ENCODE measurements at regions not wholly inside any gene's neighbourhood (a gene's known extent, or its start where the extent isn't known, plus 50 kb on each side); places are given as distances from the start of the nearest gene placed in this dataset.

DNA sequence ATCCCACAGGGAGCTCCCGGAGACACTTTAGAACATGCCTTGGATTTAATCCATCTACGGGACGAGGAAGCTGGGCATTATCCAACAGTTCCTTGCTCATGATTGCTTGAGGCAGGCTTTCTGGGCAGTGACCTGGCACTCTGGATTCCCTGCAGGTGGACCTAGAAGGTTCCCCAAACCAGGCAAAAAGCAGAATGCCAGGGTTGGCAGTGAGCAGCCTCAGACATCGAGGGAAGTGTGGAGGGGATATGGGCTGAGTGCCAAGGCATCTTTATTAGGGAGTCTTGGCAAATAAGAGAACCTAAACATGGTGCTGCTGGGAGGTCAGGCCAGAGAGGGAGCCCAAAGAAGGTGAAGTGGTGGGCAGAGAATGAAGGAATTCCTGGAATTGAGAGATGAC, 158.5 kb downstream of the CD83 start:
- Histone ChIP-seq H4K20me1 (ENCODE audit: insufficient read depth, low read length) (no peaks in the 10 kb centered on the region), H2AFZ (ENCODE audit: low read length) (no peak overlapping the region), H3K36me3 (replicated peaks in 1 of 2; ENCODE audit: control insufficient read depth in 1 of 2, insufficient read depth in 2 of 2, low read length in 2 of 2) (no peaks in the 10 kb centered on the region), H3K4me1 (ENCODE audit: insufficient read depth, low read length) (no peaks in the 10 kb centered on the region), H3K27me3 (ENCODE audit: control insufficient read depth in 1 of 2, insufficient read depth in 2 of 2, low read length in 2 of 2) (no peaks in the 10 kb centered on the region; a peak in 1 of 5 replicates), H3K79me2 (ENCODE audit: insufficient read depth, low read length) (no peaks in the 10 kb centered on the region), H3K27ac (ENCODE audit: extremely low read length, insufficient read depth, low read length) (no peak overlapping the region), H3K9me3 (ENCODE audit: low read length) (peaks cover 11% of the 10 kb centered on the region), H3K4me3 (replicated peaks in 1 of 3; ENCODE audit: insufficient read depth in 1 of 3, low read depth in 2 of 3, low read length in 3 of 3) (no peak overlapping the region), H3K9ac (ENCODE audit: insufficient read depth, low read depth, low read length) (no peak overlapping the region), H3K4me2 (ENCODE audit: low read depth, low read length) (no peak overlapping the region)
- ChIA-PET POLR2A (no interaction called here), CTCF (ENCODE audit: low intra/inter-chr PET ratio, low total read pairs) (no interaction called here)
- in situ Hi-C loops (cut with HindIII; ENCODE audit: extremely low pct_ligation_motif_present, low pct_unique_long_range_greater_than_20kb): no loop called here
- DNase-seq (ENCODE audit: low spot score) (no peak), ATAC-seq (no peak), FAIRE-seq (no peak)
- WGBS (ENCODE audit: low lambda C conversion rate): 36% methylated on average over 4 of the region's 4 CpGs
- TF ChIP-seq ZUFSP (CRISPR knock-in tag; IDR thresholded peaks at IDR 0.05; ENCODE audit: borderline replicate concordance) (no peak), ATRX (CRISPR knock-in tag; IDR thresholded peaks at IDR 0.05; ENCODE audit: borderline replicate concordance) (no peak), ZNF614 (CRISPR knock-in tag; IDR thresholded peaks at IDR 0.05; ENCODE audit: borderline replicate concordance) (no peak), PLRG1 (conservative IDR thresholded peaks at IDR 0.05) (no peak), CBX5 (CRISPR knock-in tag; IDR thresholded peaks at IDR 0.05; ENCODE audit: borderline replicate concordance) (no peak), ZNF282 (IDR thresholded peaks at IDR 0.05; ENCODE audit: partially characterized antibody) (no peak), DR1 (CRISPR knock-in tag; IDR thresholded peaks at IDR 0.05) (no peak), MYC (CRISPR knock-in tag; IDR thresholded peaks at IDR 0.05; ENCODE audit: borderline replicate concordance) (no peak), ATF3 (CRISPR knock-in tag; IDR thresholded peaks at IDR 0.05) (no peak), ZNF577 (CRISPR knock-in tag; IDR thresholded peaks at IDR 0.05; ENCODE audit: borderline replicate concordance, low read depth) (no peak)
- TF ChIP-seq, protein P1, sequence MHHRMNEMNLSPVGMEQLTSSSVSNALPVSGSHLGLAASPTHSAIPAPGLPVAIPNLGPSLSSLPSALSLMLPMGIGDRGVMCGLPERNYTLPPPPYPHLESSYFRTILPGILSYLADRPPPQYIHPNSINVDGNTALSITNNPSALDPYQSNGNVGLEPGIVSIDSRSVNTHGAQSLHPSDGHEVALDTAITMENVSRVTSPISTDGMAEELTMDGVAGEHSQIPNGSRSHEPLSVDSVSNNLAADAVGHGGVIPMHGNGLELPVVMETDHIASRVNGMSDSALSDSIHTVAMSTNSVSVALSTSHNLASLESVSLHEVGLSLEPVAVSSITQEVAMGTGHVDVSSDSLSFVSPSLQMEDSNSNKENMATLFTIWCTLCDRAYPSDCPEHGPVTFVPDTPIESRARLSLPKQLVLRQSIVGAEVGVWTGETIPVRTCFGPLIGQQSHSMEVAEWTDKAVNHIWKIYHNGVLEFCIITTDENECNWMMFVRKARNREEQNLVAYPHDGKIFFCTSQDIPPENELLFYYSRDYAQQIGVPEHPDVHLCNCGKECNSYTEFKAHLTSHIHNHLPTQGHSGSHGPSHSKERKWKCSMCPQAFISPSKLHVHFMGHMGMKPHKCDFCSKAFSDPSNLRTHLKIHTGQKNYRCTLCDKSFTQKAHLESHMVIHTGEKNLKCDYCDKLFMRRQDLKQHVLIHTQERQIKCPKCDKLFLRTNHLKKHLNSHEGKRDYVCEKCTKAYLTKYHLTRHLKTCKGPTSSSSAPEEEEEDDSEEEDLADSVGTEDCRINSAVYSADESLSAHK (CRISPR knock-in tag; IDR thresholded peaks at IDR 0.05; ENCODE audit: borderline replicate concordance): no peak
- intact Hi-C loops (cut with micrococcal nuclease; ENCODE audit: unreplicated experiment): no loop called here
- BruUV-seq (replicated peaks): no TSS peak

Data from HepG2 (cell line).